Large intestine (tissue), 3 donors: ENCODE measurements at regions not wholly inside any gene's neighbourhood (a gene's known extent, or its start where the extent isn't known, plus 50 kb on each side); places are given as distances from the start of the nearest gene placed in this dataset.
"Not testable (repeated sequence)": the region's sequence is repeated elsewhere in the genome, so short reads cannot be mapped to it uniquely, and the experiment has no call there.

Experiments
- DNase-seq, 2 donors: peaks; one replicate each; pipeline versions ENCODE4 v3.0.0 to v3.0.0-alpha.2; 2013
- H3K27ac ChIP-seq: one replicate; pipeline ENCODE4 v1.5.1; 2013; ENCODE audit warnings: low read length
- H3K27me3 ChIP-seq: 2 replicates; pipeline ENCODE4 v1.6.1; 2013; ENCODE audit warnings: low read length; ENCODE audit not compliant: control insufficient read depth, insufficient read depth
- H3K36me3 ChIP-seq: 2 replicates; pipeline ENCODE4 v1.6.1; 2013; ENCODE audit warnings: low read length; ENCODE audit not compliant: control insufficient read depth, insufficient read depth
- H3K4me1 ChIP-seq: one replicate; pipeline ENCODE4 v1.6.1; 2013; ENCODE audit warnings: low read length; ENCODE audit not compliant: control insufficient read depth, insufficient read depth
- H3K4me3 ChIP-seq: one replicate; pipeline ENCODE4 v1.5.1; 2013; ENCODE audit warnings: low read length
- H3K9me3 ChIP-seq: one replicate; pipeline ENCODE4 v1.6.1; 2013; ENCODE audit warnings: mild to moderate bottlenecking, low read depth, low read length, moderate library complexity; ENCODE audit not compliant: control insufficient read depth
- WGBS: methylation state at CpG from one replicate; pipeline ENCODE4 v1.1.5; 2013; ENCODE audit warnings: low lambda C conversion rate; ENCODE audit not compliant: insufficient coverage; 5-methylcytosine and 5-hydroxymethylcytosine counted together

DNA sequence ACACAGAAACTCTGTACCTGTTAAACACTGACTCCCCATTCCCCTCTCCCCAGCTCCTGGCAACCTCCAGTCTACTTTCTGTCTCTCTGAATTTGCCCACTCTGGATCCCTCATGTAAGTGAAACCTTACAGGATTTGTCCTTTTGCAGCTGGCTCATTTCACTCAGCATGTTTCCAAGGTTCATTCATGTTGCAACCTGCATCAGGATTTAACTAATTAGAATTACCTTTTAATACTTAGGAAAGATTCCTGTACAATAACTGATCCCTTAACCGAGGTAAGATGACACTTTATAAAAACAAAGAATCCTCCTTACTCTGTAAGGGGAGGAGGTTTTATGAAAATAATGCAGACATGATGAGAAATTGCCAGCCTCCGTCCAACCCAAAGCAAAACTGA lies 113.1 kb upstream of the MTHFD1L start:
- Histone ChIP-seq H3K4me3 (no peak overlapping the region), H3K27me3 (no peaks in the 10 kb centered on the region), H3K9me3 (no peaks in the 10 kb centered on the region), H3K36me3 (no peaks in the 10 kb centered on the region), H3K4me1 (no peaks in the 10 kb centered on the region), H3K27ac (no peak overlapping the region)
- DNase-seq, result no peak
- WGBS, result 100% methylated on average over 1 of the region's 2 CpGs

DNA sequence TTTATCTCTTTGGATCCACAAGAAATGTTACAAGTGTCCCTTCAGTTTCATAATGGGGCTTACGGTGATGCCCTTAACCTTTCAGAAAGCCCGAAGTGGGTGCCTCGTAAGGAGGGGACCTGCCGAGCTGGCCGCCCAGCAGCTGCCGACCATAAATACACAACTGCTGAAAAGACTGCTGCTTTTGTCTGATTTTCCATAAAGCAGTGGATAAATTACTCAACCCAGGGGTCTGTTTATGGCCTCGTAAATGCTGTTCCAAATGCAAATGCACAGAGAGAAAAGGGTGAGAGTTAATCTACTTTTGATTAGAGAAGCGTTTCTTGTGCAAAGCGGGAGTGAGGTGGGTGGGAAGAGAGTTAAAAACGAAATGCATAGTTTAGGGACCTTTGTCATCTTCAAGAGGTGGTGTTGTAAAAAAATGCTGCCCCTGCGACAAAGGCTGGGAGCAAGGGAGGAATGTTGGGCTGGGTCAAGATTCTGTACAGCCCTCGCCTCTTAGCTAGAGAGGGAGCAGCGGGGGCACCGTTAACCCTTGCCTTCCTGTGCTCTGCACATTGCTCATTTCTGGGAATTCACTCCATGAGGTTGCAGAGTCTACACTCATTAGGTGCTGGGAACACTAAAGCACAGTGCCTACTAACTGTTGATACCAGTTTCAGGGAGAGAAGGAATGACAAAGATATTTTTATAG lies 112.0 kb upstream of the MTHFD1L start:
- 0% methylated on average over 1 of the region's 14 CpGs for WGBS
- no peak overlapping the region for H3K27ac ChIP-seq
- H3K36me3 ChIP-seq, result no peaks in the 10 kb centered on the region
- H3K27me3 ChIP-seq, result no peaks in the 10 kb centered on the region
- no peaks in the 10 kb centered on the region for H3K9me3 ChIP-seq
- DNase-seq, result peak in 1 of 2 donors; percentile 25
- H3K4me3 ChIP-seq, result no peak overlapping the region
- H3K4me1 ChIP-seq, result no peaks in the 10 kb centered on the region

DNA sequence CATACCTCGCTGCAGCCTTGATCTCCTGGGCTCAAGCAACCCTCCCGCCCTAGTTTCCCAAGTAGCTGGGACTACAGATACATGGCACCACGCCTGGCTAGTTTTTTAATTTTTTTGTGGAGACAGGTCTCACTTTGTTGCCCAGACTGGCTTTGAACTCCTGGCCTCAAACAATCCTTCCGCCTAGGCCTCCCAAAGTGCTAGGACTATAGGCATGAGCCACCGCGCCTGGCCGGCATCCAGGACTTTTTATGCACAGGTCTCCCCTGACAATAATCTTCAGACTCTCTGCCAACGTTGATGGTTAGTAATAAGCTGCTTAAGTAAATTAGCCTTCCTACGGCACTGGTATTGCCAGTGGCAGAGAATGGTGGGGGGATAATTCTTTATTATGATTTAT lies 110.5 kb upstream of the MTHFD1L start:
- no peaks in the 10 kb centered on the region for H3K4me1 ChIP-seq
- no peak for DNase-seq
- no peak overlapping the region for H3K4me3 ChIP-seq
- H3K9me3 ChIP-seq, result no peaks in the 10 kb centered on the region
- no peak overlapping the region for H3K27ac ChIP-seq
- 80% methylated on average over 1 of the region's 9 CpGs for WGBS
- no peaks in the 10 kb centered on the region for H3K36me3 ChIP-seq
- H3K27me3 ChIP-seq, result no peaks in the 10 kb centered on the region

DNA sequence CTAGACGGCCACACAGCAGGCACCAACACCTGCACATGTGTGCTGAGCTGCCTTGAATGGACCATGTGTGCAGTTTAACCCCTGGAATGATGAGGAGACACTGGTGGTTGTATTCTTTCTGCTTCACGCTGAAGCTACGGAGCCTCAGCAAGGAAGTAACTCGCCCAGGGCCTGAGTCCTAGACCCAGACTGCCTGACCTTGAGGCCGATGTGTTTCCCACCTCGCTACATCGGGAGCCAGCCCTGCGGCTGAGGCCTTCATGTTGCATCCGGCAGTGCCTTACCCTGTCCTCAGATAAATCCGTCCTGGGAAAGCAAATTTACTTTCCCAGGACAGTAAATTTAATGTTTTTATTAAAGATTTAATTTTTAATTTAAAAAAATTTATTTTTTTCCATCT lies 110.0 kb upstream of the MTHFD1L start:
- H3K4me1 ChIP-seq, result no peaks in the 10 kb centered on the region
- no peaks in the 10 kb centered on the region for H3K27me3 ChIP-seq
- no peak for DNase-seq
- no peaks in the 10 kb centered on the region for H3K36me3 ChIP-seq
- no peak overlapping the region for H3K4me3 ChIP-seq
- H3K27ac ChIP-seq, result no peak overlapping the region
- no CpG with 5 or more reads among the region's 10 CpGs for WGBS
- no peaks in the 10 kb centered on the region for H3K9me3 ChIP-seq

DNA sequence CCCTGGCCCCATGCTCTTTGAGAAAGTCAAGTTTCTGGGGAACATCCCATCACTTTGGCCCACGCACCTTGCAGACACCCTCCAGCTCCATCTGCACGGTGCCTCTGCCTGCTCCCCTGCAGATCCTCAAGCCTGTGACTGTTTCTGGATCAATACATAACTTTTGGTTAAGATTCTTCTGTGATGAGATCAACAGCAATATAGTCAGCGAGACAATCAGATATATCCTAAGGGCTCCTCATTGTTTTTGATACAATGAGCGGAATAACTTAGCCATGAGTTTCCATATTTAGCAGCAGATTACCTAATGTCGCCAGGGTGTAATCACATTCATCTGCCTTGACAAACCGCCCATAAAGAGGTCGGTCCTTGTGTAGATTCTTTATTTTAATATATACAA lies 109.3 kb upstream of the MTHFD1L start:
- Histone ChIP-seq H3K27ac (no peak overlapping the region), H3K36me3 (no peaks in the 10 kb centered on the region), H3K4me3 (no peak overlapping the region), H3K4me1 (no peaks in the 10 kb centered on the region), H3K27me3 (no peaks in the 10 kb centered on the region), H3K9me3 (no peaks in the 10 kb centered on the region)
- DNase-seq, result no peak
- no CpG with 5 or more reads among the region's 7 CpGs for WGBS

DNA sequence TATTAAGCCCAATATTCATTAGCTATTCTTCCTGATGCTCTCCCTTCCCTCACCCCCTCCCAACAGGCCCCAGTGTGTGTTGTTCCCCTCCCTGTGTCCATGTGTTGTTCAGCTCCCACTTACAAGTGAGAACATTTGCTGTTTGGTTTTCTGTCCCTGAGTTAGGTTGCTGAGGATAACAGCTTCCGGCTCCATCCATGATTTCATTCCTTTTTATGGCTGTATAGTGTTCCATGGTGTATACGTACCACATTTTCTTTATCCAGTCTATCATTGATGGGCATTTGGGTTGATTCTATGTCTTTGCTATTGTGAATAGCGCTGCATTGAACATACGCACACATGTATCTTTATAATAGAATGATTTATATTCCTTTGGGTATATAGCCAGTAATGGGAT lies 107.7 kb upstream of the MTHFD1L start:
- H3K4me3 ChIP-seq, H3K27me3 ChIP-seq, H3K27ac ChIP-seq, H3K4me1 ChIP-seq, H3K9me3 ChIP-seq, DNase-seq, H3K36me3 ChIP-seq: not testable (repeated sequence)
- WGBS, result 100% methylated on average over 1 of the region's 4 CpGs

DNA sequence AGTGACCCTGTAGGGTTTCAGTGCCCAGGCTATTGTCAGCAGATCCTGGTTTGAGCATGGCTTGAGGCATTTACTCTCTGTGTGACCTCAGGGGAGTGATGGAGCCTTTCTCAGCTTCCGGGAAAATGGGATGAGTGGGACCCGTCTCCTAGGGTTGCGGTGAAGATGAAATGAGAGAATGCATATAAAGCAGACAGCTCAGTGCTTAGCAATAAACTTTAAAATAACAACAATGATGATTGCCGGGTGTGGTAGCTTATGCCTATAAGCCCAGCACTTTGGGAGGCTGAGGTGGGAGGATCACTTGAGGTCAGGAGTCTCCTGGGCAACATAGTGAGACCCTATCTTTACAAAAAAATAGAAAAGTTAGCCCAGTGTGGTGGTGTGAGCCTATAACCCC lies 106.0 kb upstream of the MTHFD1L start:
- no peaks in the 10 kb centered on the region for H3K27me3 ChIP-seq
- H3K4me1 ChIP-seq, result no peaks in the 10 kb centered on the region
- H3K9me3 ChIP-seq, result no peaks in the 10 kb centered on the region
- no peak overlapping the region for H3K27ac ChIP-seq
- no peak overlapping the region for H3K4me3 ChIP-seq
- WGBS, result 100% methylated on average over 2 of the region's 4 CpGs
- no peaks in the 10 kb centered on the region for H3K36me3 ChIP-seq
- DNase-seq, result no peak

DNA sequence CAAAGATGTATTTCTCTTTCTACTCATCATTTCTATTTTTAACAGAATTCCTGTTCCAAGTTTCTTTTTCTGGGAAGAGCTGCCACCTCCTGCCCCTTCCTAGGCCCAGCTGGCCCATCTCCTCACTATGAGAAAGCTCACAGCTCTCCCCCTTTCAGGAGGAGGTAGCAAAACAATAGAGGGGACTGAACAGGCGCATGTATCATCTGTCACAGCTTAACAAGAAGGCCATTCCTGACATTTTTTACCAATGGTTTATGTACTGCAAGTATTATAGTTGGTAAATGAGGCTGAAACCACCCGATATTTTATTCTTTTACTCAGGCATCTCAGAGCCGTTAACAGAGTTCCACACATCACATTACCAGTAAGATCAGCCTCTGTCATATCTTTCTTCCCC lies 103.7 kb upstream of the MTHFD1L start:
- Histone ChIP-seq H3K27me3 (no peaks in the 10 kb centered on the region), H3K27ac (no peak overlapping the region), H3K36me3 (no peaks in the 10 kb centered on the region), H3K4me1 (no peaks in the 10 kb centered on the region), H3K9me3 (no peaks in the 10 kb centered on the region), H3K4me3 (no peak overlapping the region)
- DNase-seq, result no peak
- 80% methylated on average over 1 of the region's 3 CpGs for WGBS

DNA sequence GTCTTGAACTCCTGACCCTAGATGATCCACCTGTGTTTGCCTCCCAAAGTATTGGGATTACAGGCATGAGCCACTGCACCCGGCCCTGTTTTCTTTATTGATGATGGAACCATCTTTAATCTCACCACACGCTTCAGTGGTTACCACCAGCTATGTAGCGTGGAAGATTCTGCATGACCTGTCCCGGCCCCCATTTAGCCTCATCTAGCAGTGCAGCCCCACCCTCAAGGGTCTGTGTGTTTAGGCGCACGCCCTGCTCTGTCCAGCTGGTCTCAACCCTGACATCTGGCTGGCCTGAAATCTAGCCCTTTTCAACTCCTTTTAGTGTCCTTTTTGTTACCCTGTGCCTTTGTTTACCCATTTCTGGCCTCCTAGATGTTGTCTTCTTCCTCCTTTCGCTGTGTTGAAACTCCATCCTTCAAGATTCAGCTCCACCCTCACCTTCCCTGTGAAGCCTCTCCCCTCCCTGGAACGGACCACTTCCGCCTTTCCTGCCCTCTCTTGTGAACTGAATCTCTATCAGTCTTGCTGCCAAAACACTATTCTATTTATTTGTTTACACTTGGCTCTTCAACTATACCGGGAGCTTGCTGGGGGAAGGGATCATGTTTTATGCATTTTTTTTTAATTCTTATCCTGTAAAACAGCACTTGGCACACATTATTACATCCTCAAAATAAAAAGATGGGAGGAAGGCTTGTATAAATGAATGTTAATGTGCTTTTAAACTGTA lies 101.0 kb upstream of the MTHFD1L start:
- Histone ChIP-seq H3K27me3 (no peaks in the 10 kb centered on the region), H3K4me3 (no peak overlapping the region), H3K9me3 (no peaks in the 10 kb centered on the region), H3K4me1 (no peaks in the 10 kb centered on the region), H3K36me3 (no peaks in the 10 kb centered on the region), H3K27ac (no peak overlapping the region)
- no peak for DNase-seq
- WGBS, result 65% methylated on average over 4 of the region's 10 CpGs

DNA sequence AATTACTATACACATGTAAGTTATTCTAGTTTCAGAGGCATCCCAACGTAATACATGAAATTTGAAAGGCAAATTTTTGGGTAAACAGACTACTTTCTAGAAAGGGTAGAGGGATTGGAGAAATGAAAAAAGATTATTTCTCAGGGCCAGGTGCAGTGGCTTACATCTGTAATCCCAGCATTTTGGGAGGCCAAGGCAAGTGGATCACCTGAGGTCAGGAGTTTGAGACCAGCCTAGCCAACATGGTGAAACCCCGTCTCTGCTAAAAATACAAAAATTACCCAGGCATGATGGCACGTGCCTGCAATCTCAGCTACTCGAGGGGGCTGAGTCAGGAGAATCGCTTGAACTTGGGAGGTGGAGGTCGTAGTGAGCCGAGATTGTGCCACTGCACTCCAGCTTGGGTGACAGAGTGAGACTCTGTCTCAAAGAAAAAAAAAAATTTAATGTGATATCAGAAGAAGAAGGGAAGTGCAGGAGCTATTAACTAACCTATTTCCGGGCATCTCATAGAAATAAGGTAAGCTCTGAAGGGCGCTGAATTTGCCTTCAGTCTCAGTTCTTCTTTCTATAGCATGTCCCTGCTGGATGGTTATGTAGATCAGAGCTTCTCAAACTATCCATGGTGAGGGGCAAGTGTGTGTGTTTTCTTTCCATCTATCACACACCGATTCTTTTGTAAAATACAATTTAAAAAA lies 100.3 kb upstream of the MTHFD1L start:
- DNase-seq, result no peak
- H3K27ac ChIP-seq, result no peak overlapping the region
- no peak overlapping the region for H3K4me3 ChIP-seq
- no peaks in the 10 kb centered on the region for H3K4me1 ChIP-seq
- no peaks in the 10 kb centered on the region for H3K9me3 ChIP-seq
- WGBS, result 100% methylated on average over 1 of the region's 10 CpGs
- H3K27me3 ChIP-seq, result no peaks in the 10 kb centered on the region
- H3K36me3 ChIP-seq, result peaks cover 1% of the 10 kb centered on the region
